Tibial nerve (tissue), 4 donors: ENCODE measurements at regions not wholly inside any gene's neighbourhood (a gene's known extent, or its start where the extent isn't known, plus 50 kb on each side); places are given as distances from the start of the nearest gene placed in this dataset. TPM values are rescaled to one million over a fixed set of nuclear protein-coding genes. Genes with fewer than 3 reads are reported as not detected.
"Not testable (repeated sequence)": the region's sequence is repeated elsewhere in the genome, so short reads cannot be mapped to it uniquely, and the experiment has no call there.

Experiments
- DNase-seq, 2 donors: peaks; one replicate each; pipeline ENCODE4 v3.0.0-alpha.2; 2019; ENCODE audit warnings: low spot score in 2 of 2
- H3K27ac ChIP-seq, 4 donors: fragments of 200-600 bp; sonication (generic) in 3 of 4; one replicate each; pipeline ENCODE4 v1.5.1; 2017 to 2019; ENCODE audit warnings: mild to moderate bottlenecking in 1 of 4
- H3K27me3 ChIP-seq, 2 donors: fragments of 200-600 bp; sonication (generic) in 1 of 2; one replicate each; pipeline versions ENCODE4 v1.5.1 to v1.6.0; 2017 to 2019
- H3K36me3 ChIP-seq, 3 donors: fragments of 200-600 bp; sonication (generic); one replicate each; pipeline ENCODE4 v1.5.1; 2018 to 2019
- H3K4me1 ChIP-seq, 4 donors: fragments of 200-600 bp; sonication (generic) in 3 of 4; one replicate each; pipeline ENCODE4 v1.5.1; 2017 to 2019
- H3K4me3 ChIP-seq, 4 donors: fragments of 200-600 bp; sonication (generic) in 3 of 4; one replicate each; pipeline ENCODE4 v1.5.1; 2017 to 2019; ENCODE audit warnings: mild to moderate bottlenecking in 1 of 4, moderate library complexity in 1 of 4
- H3K9me3 ChIP-seq, 4 donors: fragments of 200-600 bp; sonication (generic) in 3 of 4; one replicate each; pipeline ENCODE4 v1.5.1; 2017 to 2019
- CTCF ChIP-seq, 5 experiments: fragments of 200-600 bp in 3 of 5; fragments of 450-650 bp in 2 of 5; sonication (generic) in 3 of 5; IDR thresholded peaks; one replicate each; pipeline ENCODE4 v1.5.1; 2016 to 2019; ENCODE audit warnings: antibody characterized with exemption in 5 of 5, mild to moderate bottlenecking in 3 of 5, moderate library complexity in 2 of 5
- EP300 ChIP-seq, 2 donors: sonication (generic); formaldehyde crosslinking; IDR thresholded peaks; one replicate each; pipeline ENCODE4 v1.6.1; 2017; ENCODE audit warnings: antibody characterized with exemption in 2 of 2, mild to moderate bottlenecking in 1 of 2
- POLR2A ChIP-seq, 2 donors: fragments of 450-650 bp; IDR thresholded peaks; one replicate each; pipeline ENCODE4 v1.6.1; 2017; ENCODE audit warnings: antibody characterized with exemption in 2 of 2, mild to moderate bottlenecking in 2 of 2, moderate library complexity in 2 of 2
- WGBS, 2 donors: methylation state at CpG; one replicate each; pipeline ENCODE4 v1.1.5; 2018; 5-methylcytosine and 5-hydroxymethylcytosine counted together
- small RNA-seq: library from RNA; depleted of rRNA; stranded (forward); fragments of <200 nt; gene quantifications from one replicate; pipeline ENCODE3, GENCODE V24; 2016

GRCh38 chr13:50766013-50766412 lies 77.5 kb downstream of the DLEU7 start:
- Histone ChIP-seq H3K27ac (no peak overlapping the region), H3K27me3 (no peaks in the 10 kb centered on the region), H3K4me3 (no peak overlapping the region), H3K9me3 (peaks cover 0 to 6% (median 0%) of the 10 kb centered on the region in 4 donors), H3K36me3 (peaks cover 0 to 7% (median 0%) of the 10 kb centered on the region in 3 donors), H3K4me1 (peaks cover 0 to 6% (median 0%) of the 10 kb centered on the region in 4 donors)
- 72 to 75% methylated on average over 6 of the region's 6 CpGs for WGBS, 2 donors
- no peak for DNase-seq
- no peak for TF ChIP-seq POLR2A (IDR thresholded peaks at IDR 0.05)
- no peak for TF ChIP-seq CTCF (IDR thresholded peaks at IDR 0.05)
- TF ChIP-seq EP300 (IDR thresholded peaks at IDR 0.05): no peak

- Histone ChIP-seq H3K36me3 (peaks cover 0 to 7% (median 0%) of the 10 kb centered on the region in 3 donors), H3K27ac (no peak overlapping the region), H3K4me1 (peaks cover 0 to 6% (median 0%) of the 10 kb centered on the region in 4 donors), H3K9me3 (peaks cover 0 to 6% (median 0%) of the 10 kb centered on the region in 4 donors), H3K27me3 (no peaks in the 10 kb centered on the region), H3K4me3 (no peak overlapping the region)
- 50 to 66% methylated on average over 2 to 3 of the region's 3 CpGs for WGBS, 2 donors
- DNase-seq: no peak
- TF ChIP-seq POLR2A (IDR thresholded peaks at IDR 0.05) (no peak), CTCF (IDR thresholded peaks at IDR 0.05) (no peak), EP300 (IDR thresholded peaks at IDR 0.05) (no peak)
Measured at GRCh38 chr13:50766695-50767094, 76.8 kb downstream of the DLEU7 start.

- H3K27me3 ChIP-seq, H3K27ac ChIP-seq, H3K4me3 ChIP-seq, DNase-seq, H3K36me3 ChIP-seq, H3K4me1 ChIP-seq: not testable (repeated sequence)
- H3K9me3 ChIP-seq: peaks cover 0 to 14% (median 3%) of the 10 kb centered on the region in 4 donors
- 88 to 93% methylated on average over 9 of the region's 9 CpGs for whole genome bisulfite sequencing, 2 donors
Measured at GRCh38 chr13:50772881-50773280, 70.6 kb downstream of the DLEU7 start.

Small RNA genes lying in the stretch of these regions (small RNA-seq; reads per million reads assigned to genes)
- gene RF02109 (not detected), gene RF02110 (not detected)
